IMR-90 (cell line): ENCODE measurements at regions not wholly inside any gene's neighbourhood (a gene's known extent, or its start where the extent isn't known, plus 50 kb on each side); places are given as distances from the start of the nearest gene placed in this dataset.

Experiments
- ATAC-seq: fragments of 200-7000 bp; cut with Tn5 transposase; 2 replicates; pipeline ENCODE4 v1.9.1; 2020; ENCODE audit warnings: low read depth, mild to moderate bottlenecking, moderate library complexity
- BruUV-seq: library from RNA; stranded (reverse); fragments of 400-500 nt; replicated peaks from 2 replicates; lab custom pipeline; 2021; lab: Mats Ljungman, UMichigan
- CTCF ChIA-PET: fragments of 300-600 bp; formaldehyde crosslinking; extraction: SDS; loops from one replicate; lab custom pipeline; 2021; ENCODE audit warnings: antibody characterized with exemption; lab: Yijun Ruan, JAX
- POLR2A ChIA-PET: fragments of 300-600 bp; sonication (Branson Sonifier 250); formaldehyde crosslinking; loops from one replicate; lab custom pipeline; 2022; ENCODE audit warnings: antibody characterized with exemption; ENCODE audit not compliant: unreplicated experiment; lab: Charles Lee
- DNase-seq: peaks from one replicate; pipeline ENCODE4 v3.0.0; 2013
- H2AFZ ChIP-seq: replicated peaks from 2 replicates; pipeline ENCODE3; 2013; ENCODE audit warnings: low read length, mild to moderate bottlenecking; ENCODE audit not compliant: poor library complexity
- H2AK5ac ChIP-seq: 2 replicates; pipeline ENCODE4 v1.6.1; 2013; ENCODE audit warnings: low read depth, low read length, inconsistent platforms
- H2AK9ac ChIP-seq: replicated peaks from 2 replicates; pipeline ENCODE3; 2013; ENCODE audit warnings: mild to moderate bottlenecking, low read depth, low read length, moderate library complexity; ENCODE audit not compliant: poor library complexity
- H2BK120ac ChIP-seq: 2 replicates; pipeline ENCODE4 v1.6.1; 2013; ENCODE audit warnings: low read depth, low read length, inconsistent platforms
- H2BK15ac ChIP-seq: 3 replicates; pipeline ENCODE4 v1.6.1; 2013; ENCODE audit warnings: low read depth, low read length, inconsistent platforms
- H2BK20ac ChIP-seq: 2 replicates; pipeline ENCODE4 v1.6.1; 2013; ENCODE audit warnings: low read depth, mild to moderate bottlenecking, inconsistent platforms, low read length, moderate library complexity
- H2BK5ac ChIP-seq: 2 replicates; pipeline ENCODE4 v1.6.1; 2013; ENCODE audit warnings: mild to moderate bottlenecking, low read depth, low read length, inconsistent platforms; ENCODE audit not compliant: poor library complexity, severe bottlenecking
- H3K14ac ChIP-seq: replicated peaks from 2 replicates; pipeline ENCODE4 v1.6.1; 2013; ENCODE audit warnings: low read depth, low read length, inconsistent platforms
- H3K18ac ChIP-seq: 2 replicates; pipeline ENCODE4 v1.6.1; 2013; ENCODE audit warnings: low read depth, low read length, control low read depth
- H3K23ac ChIP-seq: 2 replicates; pipeline ENCODE4 v1.6.1; 2013; ENCODE audit warnings: low read depth, low read length, inconsistent platforms
- H3K27ac ChIP-seq: 2 replicates; pipeline ENCODE4 v1.5.1; 2013; ENCODE audit warnings: mild to moderate bottlenecking, control low read depth, low read length; ENCODE audit not compliant: insufficient read depth
- H3K27me3 ChIP-seq: 2 replicates; pipeline ENCODE4 v1.6.1; 2013; ENCODE audit warnings: low read length; ENCODE audit not compliant: control insufficient read depth, insufficient read depth
- H3K36me3 ChIP-seq: 2 replicates; pipeline ENCODE4 v1.6.1; 2013; ENCODE audit warnings: low read length, mixed read lengths; ENCODE audit not compliant: control insufficient read depth, insufficient read depth
- H3K4ac ChIP-seq: 2 replicates; pipeline ENCODE4 v1.6.1; 2013; ENCODE audit warnings: low read depth, low read length, inconsistent platforms
- H3K4me1 ChIP-seq: 2 replicates; pipeline ENCODE4 v1.6.1; 2013; ENCODE audit warnings: low read length, mixed read lengths; ENCODE audit not compliant: control insufficient read depth, insufficient read depth
- H3K4me2 ChIP-seq: 2 replicates; pipeline ENCODE4 v1.6.1; 2013; ENCODE audit warnings: low read depth, mild to moderate bottlenecking, control low read depth, low read length, moderate library complexity
- H3K4me3 ChIP-seq: 2 replicates; pipeline ENCODE4 v1.5.1; 2013; ENCODE audit warnings: low read depth, mild to moderate bottlenecking, control low read depth, low read length, moderate library complexity; ENCODE audit not compliant: insufficient read depth
- H3K56ac ChIP-seq: 2 replicates; pipeline ENCODE4 v1.6.1; 2013; ENCODE audit warnings: low read length, inconsistent platforms; ENCODE audit not compliant: insufficient read depth; ENCODE audit errors: extremely low read depth
- H3K79me1 ChIP-seq, 2 experiments: 2 replicates each; pipeline ENCODE4 v1.6.1; 2013; ENCODE audit warnings: low read length in 2 of 2, inconsistent platforms in 1 of 2, low read depth in 1 of 2
- H3K9ac ChIP-seq: 2 replicates; pipeline ENCODE4 v1.6.1; 2013; ENCODE audit warnings: low read depth, low read length, control low read depth
- H3K9me1 ChIP-seq: 2 replicates; pipeline ENCODE4 v1.6.1; 2013; ENCODE audit warnings: low read length, inconsistent platforms; ENCODE audit not compliant: insufficient read depth
- H3K9me3 ChIP-seq: 2 replicates; pipeline ENCODE4 v1.6.1; 2013; ENCODE audit warnings: low read length; ENCODE audit not compliant: control insufficient read depth, insufficient read depth
- H4K20me1 ChIP-seq: 2 replicates; pipeline ENCODE4 v1.6.1; 2013; ENCODE audit warnings: low read length, inconsistent platforms; ENCODE audit not compliant: insufficient read depth
- H4K5ac ChIP-seq: 2 replicates; pipeline ENCODE4 v1.6.1; 2013; ENCODE audit warnings: mild to moderate bottlenecking, low read depth, low read length, control low read depth
- H4K8ac ChIP-seq, 2 experiments: 2 replicates each; pipeline ENCODE4 v1.6.1; 2013; ENCODE audit warnings: low read depth in 2 of 2, low read length in 2 of 2, control low read depth in 1 of 2, inconsistent platforms in 1 of 2
- H4K91ac ChIP-seq: 2 replicates; pipeline ENCODE4 v1.6.1; 2013; ENCODE audit warnings: low read depth, low read length, inconsistent platforms; ENCODE audit not compliant: insufficient read depth
- MAFK ChIP-seq: IDR thresholded peaks from 2 replicates; pipeline ENCODE4 v1.6.1; 2012; ENCODE audit warnings: low read depth, low read length, improper control_type of control experiment
- MXI1 ChIP-seq: IDR thresholded peaks from 2 replicates; pipeline ENCODE4 v1.6.1; 2012; ENCODE audit warnings: low read depth, mild to moderate bottlenecking, low read length, moderate library complexity, borderline replicate concordance
- WGBS, 2 experiments: methylation state at CpG; one replicate each; pipeline versions ENCODE4 v1.1.5 to v1.1.7; 2013; ENCODE audit warnings: missing lambda C conversion rate in 2 of 2; ENCODE audit not compliant: insufficient read length in 1 of 2; ENCODE audit errors: extremely low coverage in 2 of 2; 5-methylcytosine and 5-hydroxymethylcytosine counted together
- dilution Hi-C: fragments of 300-500 bp; cut with HindIII; formaldehyde crosslinking; loops from one replicate; pipeline ENCODE4 v1.14.3; 2018; ENCODE audit warnings: low sequenced_read_pairs; ENCODE audit not compliant: unreplicated experiment
- in situ Hi-C: fragments of 300-500 bp; cut with MboI; formaldehyde crosslinking; loops from 3 replicates; pipeline ENCODE4 v1.14.3; 2019; ENCODE audit warnings: low sequenced_read_pairs, inconsistent platforms, mixed read lengths
- intact Hi-C: fragments of 100-400 bp; cut with micrococcal nuclease; formaldehyde crosslinking; loops from 2 replicates; pipeline ENCODE4 v1.10.0; 2022
- TF ChIP-seq, protein P1 (sequence below): fragments of 150-350 bp; IDR thresholded peaks from 2 replicates; pipeline ENCODE4 v1.6.1; 2016; ENCODE audit warnings: low read depth, mild to moderate bottlenecking, low read length, moderate library complexity, borderline replicate concordance

DNA sequence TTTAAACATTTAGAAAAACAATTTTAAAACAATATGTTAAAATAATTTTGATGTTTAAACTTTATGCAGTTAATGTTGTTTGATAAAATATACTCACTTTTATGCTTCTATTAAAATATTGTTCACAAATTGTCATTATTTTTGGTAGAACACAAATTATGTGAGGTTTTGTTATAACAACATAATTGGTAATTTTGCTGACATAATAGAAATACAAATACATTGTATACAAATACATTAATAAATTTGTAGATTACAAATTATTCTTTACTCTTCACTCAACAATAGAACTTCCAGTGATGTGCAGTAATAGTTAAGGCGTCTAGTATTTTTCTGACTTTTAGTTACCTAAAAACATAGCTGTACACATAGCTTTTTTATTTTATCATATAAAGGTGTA, 1472.4 kb upstream of the ADGRL3 start:
- Histone ChIP-seq H4K5ac (no peak overlapping the region), H3K4ac (no peak overlapping the region), H2AK5ac (no peak overlapping the region), H3K14ac (no peak overlapping the region), H3K4me1 (no peaks in the 10 kb centered on the region), H3K4me2 (no peak overlapping the region), H3K79me1 (no peaks in the 10 kb centered on the region), H3K18ac (no peak overlapping the region), H2BK5ac (no peak overlapping the region), H4K20me1 (no peaks in the 10 kb centered on the region), H3K9me1 (no peaks in the 10 kb centered on the region), H2BK120ac (no peak overlapping the region), H3K36me3 (no peaks in the 10 kb centered on the region), H3K9ac (no peak overlapping the region), H3K27ac (no peak overlapping the region), H2AFZ (no peak overlapping the region), H2BK15ac (no peak overlapping the region), H3K4me3 (no peak overlapping the region), H3K9me3 (peaks cover 8% of the 10 kb centered on the region), H4K91ac (no peak overlapping the region), H2BK20ac (no peak overlapping the region), H3K27me3 (no peaks in the 10 kb centered on the region), H4K8ac (no peak overlapping the region), H3K56ac (no peak overlapping the region), H3K23ac (no peak overlapping the region), H2AK9ac (no peak overlapping the region)
- BruUV-seq, result no TSS peak
- DNase-seq, result no peak
- WGBS, 2 experiments, result no CpG with 5 or more reads among the region's 1 CpG
- ATAC-seq, result no peak
- intact Hi-C loops, result no loop called here
- ChIA-PET CTCF (no interaction called here), POLR2A (no interaction called here)
- dilution Hi-C loops, result no loop called here
- in situ Hi-C loops, result no loop called here
- TF ChIP-seq MAFK, result peak; percentile 69
- TF ChIP-seq MXI1, result no peak
- TF ChIP-seq, protein P1, sequence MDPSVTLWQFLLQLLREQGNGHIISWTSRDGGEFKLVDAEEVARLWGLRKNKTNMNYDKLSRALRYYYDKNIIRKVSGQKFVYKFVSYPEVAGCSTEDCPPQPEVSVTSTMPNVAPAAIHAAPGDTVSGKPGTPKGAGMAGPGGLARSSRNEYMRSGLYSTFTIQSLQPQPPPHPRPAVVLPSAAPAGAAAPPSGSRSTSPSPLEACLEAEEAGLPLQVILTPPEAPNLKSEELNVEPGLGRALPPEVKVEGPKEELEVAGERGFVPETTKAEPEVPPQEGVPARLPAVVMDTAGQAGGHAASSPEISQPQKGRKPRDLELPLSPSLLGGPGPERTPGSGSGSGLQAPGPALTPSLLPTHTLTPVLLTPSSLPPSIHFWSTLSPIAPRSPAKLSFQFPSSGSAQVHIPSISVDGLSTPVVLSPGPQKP, result no peak
